B cell (primary cell): ENCODE measurements at regions not wholly inside any gene's neighbourhood (a gene's known extent, or its start where the extent isn't known, plus 50 kb on each side); places are given as distances from the start of the nearest gene placed in this dataset.

Experiments
- ATAC-seq: fragments of 200-7000 bp; cut with Tn5 transposase; one replicate; pipeline ENCODE4 v1.10.0; 2021; ENCODE audit warnings: low read depth, mild to moderate bottlenecking, moderate number of reproducible peaks, moderate library complexity
- CTCF ChIA-PET: fragments of 350-600 bp; sonication (Branson Sonifier 250); formaldehyde crosslinking; loops from one replicate; lab custom pipeline; 2021; ENCODE audit warnings: antibody characterized with exemption, inconsistent platforms; lab: Charles Lee
- POLR2A ChIA-PET: fragments of 350-600 bp; sonication (Branson Sonifier 250); formaldehyde crosslinking; loops from one replicate; lab custom pipeline; 2021; ENCODE audit warnings: antibody characterized with exemption; lab: Charles Lee
- DNase-seq: peaks from one replicate; pipeline ENCODE4 v3.0.0; 2013
- H2AFZ ChIP-seq: 2 replicates; pipeline ENCODE4 v1.6.1; 2012; ENCODE audit warnings: mild to moderate bottlenecking, low read depth, low read length; ENCODE audit not compliant: insufficient read depth, poor library complexity, severe bottlenecking
- H3K27ac ChIP-seq, 2 donors: 1 replicate in 1 of 2; 2 replicates in 1 of 2; pipeline ENCODE4 v1.5.1; 2012 to 2013; ENCODE audit warnings: low read length in 2 of 2, mild to moderate bottlenecking in 2 of 2, moderate library complexity in 1 of 2
- H3K27me3 ChIP-seq, 4 experiments: fragments of 200-600 bp in 1 of 4; sonication (generic) in 1 of 4; replicated peaks in 1 of 4; 1 replicate in 2 of 4; 2 replicates in 2 of 4; pipeline versions ENCODE4 v1.6.1 to v1.7.0; 2013 to 2016; ENCODE audit warnings: low read length in 3 of 4, mild to moderate bottlenecking in 2 of 4, mixed read lengths in 1 of 4, moderate library complexity in 1 of 4; ENCODE audit not compliant: insufficient read depth in 4 of 4, control insufficient read depth in 3 of 4; ENCODE audit errors: control extremely low read depth in 1 of 4
- H3K36me3 ChIP-seq, 2 experiments: replicated peaks in 1 of 2; 1 replicate in 1 of 2; 2 replicates in 1 of 2; pipeline versions ENCODE4 v1.6.1 to v1.7.1; 2013; ENCODE audit warnings: low read length in 1 of 2; ENCODE audit not compliant: insufficient read depth in 2 of 2, control insufficient read depth in 1 of 2; ENCODE audit errors: control extremely low read depth in 1 of 2, extremely low read depth in 1 of 2
- H3K4me1 ChIP-seq, 2 donors: fragments of 200-600 bp in 1 of 2; sonication (generic) in 1 of 2; 1 replicate in 1 of 2; 2 replicates in 1 of 2; pipeline versions ENCODE4 v1.5.1 to v1.6.1; 2013 to 2017; ENCODE audit warnings: low read length in 2 of 2; ENCODE audit not compliant: control insufficient read depth in 2 of 2, insufficient read depth in 2 of 2
- H3K4me2 ChIP-seq: replicated peaks from 2 replicates; pipeline ENCODE3; 2012; ENCODE audit warnings: mild to moderate bottlenecking, low read depth, low read length; ENCODE audit not compliant: poor library complexity, severe bottlenecking
- H3K4me3 ChIP-seq, 5 experiments: fragments of 200-600 bp in 1 of 5; sonication (generic) in 1 of 5; 1 replicate in 3 of 5; 2 replicates in 2 of 5; pipeline versions ENCODE4 v1.5.1 to v1.7.0; 2011 to 2016; ENCODE audit warnings: low read length in 4 of 5, mild to moderate bottlenecking in 4 of 5, low read depth in 2 of 5, control low read depth in 1 of 5, moderate library complexity in 1 of 5; ENCODE audit not compliant: insufficient read depth in 1 of 5; ENCODE audit errors: control extremely low read depth in 1 of 5, extremely low read depth in 1 of 5
- H3K79me2 ChIP-seq: fragments of 200-600 bp; sonication (generic); one replicate; pipeline ENCODE4 v1.6.0; 2016; ENCODE audit warnings: low read length; ENCODE audit not compliant: control insufficient read depth, insufficient read depth
- H3K9ac ChIP-seq: fragments of 200-600 bp; sonication (generic); 2 replicates; pipeline ENCODE4 v1.6.1; 2017; ENCODE audit warnings: mild to moderate bottlenecking, low read length, moderate library complexity
- H3K9me3 ChIP-seq, 3 donors: one replicate each; pipeline versions ENCODE4 v1.6.1 to v1.7.1; 2013; ENCODE audit warnings: low read length in 2 of 3; ENCODE audit not compliant: control insufficient read depth in 2 of 3, insufficient read depth in 1 of 3; ENCODE audit errors: control extremely low read depth in 1 of 3
- H4K20me1 ChIP-seq: 2 replicates; pipeline ENCODE4 v1.6.0; 2012; ENCODE audit warnings: mild to moderate bottlenecking, low read length; ENCODE audit not compliant: insufficient read depth, control insufficient read depth, poor library complexity, severe bottlenecking
- H3K27ac Mint-ChIP-seq: one replicate; pipeline ENCODE4 v1.8.0; 2021; ENCODE audit warnings: mixed read lengths
- H3K27me3 Mint-ChIP-seq: one replicate; pipeline ENCODE4 v1.8.0; 2021; ENCODE audit warnings: mixed read lengths
- H3K4me1 Mint-ChIP-seq: one replicate; pipeline ENCODE4 v1.8.0; 2021; ENCODE audit warnings: mixed read lengths
- H3K4me3 Mint-ChIP-seq: one replicate; pipeline ENCODE4 v1.8.0; 2021; ENCODE audit warnings: mixed read lengths
- H3K9me3 Mint-ChIP-seq: one replicate; pipeline ENCODE4 v1.8.0; 2022; ENCODE audit warnings: mixed read lengths; ENCODE audit not compliant: insufficient read depth
- CTCF ChIP-seq: fragments of 200-600 bp; IDR thresholded peaks from one replicate; pipeline ENCODE4 v1.8.0; 2022; ENCODE audit warnings: antibody characterized with exemption, mild to moderate bottlenecking
- EZH2 ChIP-seq: IDR thresholded peaks from 2 replicates; pipeline ENCODE4 v1.6.1; 2012; ENCODE audit warnings: borderline replicate concordance, low read depth, mild to moderate bottlenecking, moderate library complexity, low read length; ENCODE audit not compliant: insufficient read depth, poor library complexity, severe bottlenecking
- WGBS: methylation state at CpG from one replicate; pipeline ENCODE4 v1.1.5; 2013; ENCODE audit warnings: missing lambda C conversion rate; ENCODE audit not compliant: insufficient coverage; 5-methylcytosine and 5-hydroxymethylcytosine counted together
- intact Hi-C: fragments of 100-400 bp; cut with micrococcal nuclease; formaldehyde crosslinking; loops from one replicate; pipeline ENCODE4 v1.10.0; 2022

- POLR2A ChIA-PET = no interaction called here
- CTCF ChIA-PET = interaction anchor here (1.6 kb wide), 1 partner anchor 12 kb away, joined by 4 read pairs; no protein-coding TSS in a partner anchor
- intact Hi-C loops = no loop called here
- no peaks in the 10 kb centered on the region for H4K20me1 ChIP-seq
- no peaks in the 10 kb centered on the region for H3K4me1 Mint-ChIP-seq
- no peak overlapping the region for H3K9ac ChIP-seq
- no peaks in the 10 kb centered on the region for H3K79me2 ChIP-seq
- H3K36me3 ChIP-seq = no peaks in the 10 kb centered on the region
- no peaks in the 10 kb centered on the region for H3K27me3 Mint-ChIP-seq
- peaks cover 0 to 7% (median 0%) of the 10 kb centered on the region in 3 donors for H3K9me3 ChIP-seq
- H3K4me3 ChIP-seq = no peak overlapping the region
- DNase-seq = no peak
- no peak overlapping the region for H3K4me3 Mint-ChIP-seq
- no peak overlapping the region for H3K27ac Mint-ChIP-seq
- no peaks in the 10 kb centered on the region for H3K9me3 Mint-ChIP-seq
- no peak for ATAC-seq
- H3K27me3 ChIP-seq = no peaks in the 10 kb centered on the region
- 99% methylated on average over 12 of the region's 23 CpGs for WGBS
- TF ChIP-seq CTCF = no peak
- no peak for TF ChIP-seq EZH2
- H2AFZ ChIP-seq = no peak overlapping the region
- H3K27ac ChIP-seq = no peak overlapping the region
- H3K4me2 ChIP-seq = no peak overlapping the region
- peaks cover 0 to 3% of the 10 kb centered on the region in 2 donors for H3K4me1 ChIP-seq
These were observed 191.2 kb upstream of the GMDS start for GRCh38 chr6:2436410-2437154.

DNA sequence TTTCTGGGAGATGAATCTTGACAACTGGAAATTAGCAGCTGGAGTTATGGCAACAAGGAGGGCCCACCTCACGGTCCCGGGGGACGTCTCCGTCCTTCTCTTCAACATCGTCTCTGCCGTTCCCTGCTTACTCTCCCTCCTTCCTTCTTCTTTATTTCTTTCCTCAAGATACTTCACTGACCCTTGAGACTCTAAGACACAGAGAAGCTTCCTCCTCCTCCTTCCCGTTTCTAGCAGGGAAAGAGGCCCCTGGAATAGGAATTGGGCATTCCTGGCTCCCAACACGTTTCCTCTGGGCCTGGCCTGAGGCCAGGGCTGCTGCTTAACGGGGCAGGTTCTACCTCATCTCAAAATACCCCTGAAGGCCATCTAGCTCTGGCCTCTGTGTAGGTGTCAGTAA lies 189.9 kb upstream of the GMDS start:
- 98% methylated on average over 6 of the region's 9 CpGs for WGBS
- Histone ChIP-seq H3K4me1 (peaks cover 0 to 3% of the 10 kb centered on the region in 2 donors), H3K9me3 (peaks cover 0 to 7% (median 0%) of the 10 kb centered on the region in 3 donors), H3K27ac (no peak overlapping the region), H2AFZ (no peak overlapping the region), H3K36me3 (no peaks in the 10 kb centered on the region), H3K4me3 (no peak overlapping the region), H3K4me2 (no peak overlapping the region), H3K79me2 (no peaks in the 10 kb centered on the region), H3K9ac (no peak overlapping the region), H3K27me3 (no peaks in the 10 kb centered on the region), H4K20me1 (no peaks in the 10 kb centered on the region)
- no peaks in the 10 kb centered on the region for H3K27me3 Mint-ChIP-seq
- no peak for ATAC-seq
- intact Hi-C loops = no loop called here
- H3K4me1 Mint-ChIP-seq = no peaks in the 10 kb centered on the region
- CTCF ChIA-PET = no interaction called here
- no peak for DNase-seq
- no peak overlapping the region for H3K27ac Mint-ChIP-seq
- H3K9me3 Mint-ChIP-seq = no peaks in the 10 kb centered on the region
- POLR2A ChIA-PET = no interaction called here
- TF ChIP-seq EZH2 (no peak), CTCF (no peak)
- H3K4me3 Mint-ChIP-seq = no peak overlapping the region
